Bronchial epithelial cell (primary cell): ENCODE measurements at regions not wholly inside any gene's neighbourhood (a gene's known extent, or its start where the extent isn't known, plus 50 kb on each side); places are given as distances from the start of the nearest gene placed in this dataset.

ENCODE experiments used
- DNase-seq: peaks from one replicate; pipeline ENCODE4 v3.0.0-alpha.2; 2010; ENCODE audit warnings: low read depth
- FAIRE-seq: peaks from 2 replicates; lab custom pipeline; 2011; peaks lifted over from hg19 to GRCh38; lab: Jason Lieb, UNC
- H3K27me3 ChIP-seq: 2 replicates; pipeline ENCODE4 v1.5.1; 2011; ENCODE audit warnings: low read length; ENCODE audit not compliant: control insufficient read depth, insufficient read depth
- H3K36me3 ChIP-seq: 2 replicates; pipeline ENCODE4 v1.5.1; 2011; ENCODE audit warnings: low read length; ENCODE audit not compliant: control insufficient read depth, insufficient read depth
- H3K4me3 ChIP-seq: 2 replicates; pipeline ENCODE4 v1.5.1; 2011; ENCODE audit warnings: mild to moderate bottlenecking, low read depth, low read length, control low read depth
- TF ChIP-seq, protein P1 (sequence below): IDR thresholded peaks from 2 replicates; pipeline ENCODE4 v1.5.1; 2011; ENCODE audit warnings: mild to moderate bottlenecking, moderate library complexity, low read length, control low read depth, inconsistent platforms; ENCODE audit not compliant: insufficient read depth, severe bottlenecking

DNA sequence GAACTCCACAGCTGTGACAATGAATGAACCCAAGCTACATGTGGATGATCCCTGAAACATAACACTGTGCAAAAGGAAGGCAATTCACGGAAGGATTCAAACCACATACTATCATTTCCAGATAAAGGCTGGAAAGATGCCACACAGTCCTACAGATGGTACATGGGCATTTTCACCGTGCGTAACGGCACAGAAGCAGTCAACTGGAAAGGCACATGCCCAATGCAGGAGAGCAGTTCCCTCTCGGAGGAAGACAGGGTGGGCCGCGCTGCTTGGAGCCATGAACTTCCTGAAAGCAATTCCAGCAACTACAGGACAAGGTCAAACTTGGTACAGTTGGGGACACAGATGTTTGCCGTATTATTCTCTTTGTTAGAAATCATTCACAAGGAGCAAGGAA is 103.7 kb downstream of the SHANK2 start:
- no peak for DNase-seq
- TF ChIP-seq, protein P1, sequence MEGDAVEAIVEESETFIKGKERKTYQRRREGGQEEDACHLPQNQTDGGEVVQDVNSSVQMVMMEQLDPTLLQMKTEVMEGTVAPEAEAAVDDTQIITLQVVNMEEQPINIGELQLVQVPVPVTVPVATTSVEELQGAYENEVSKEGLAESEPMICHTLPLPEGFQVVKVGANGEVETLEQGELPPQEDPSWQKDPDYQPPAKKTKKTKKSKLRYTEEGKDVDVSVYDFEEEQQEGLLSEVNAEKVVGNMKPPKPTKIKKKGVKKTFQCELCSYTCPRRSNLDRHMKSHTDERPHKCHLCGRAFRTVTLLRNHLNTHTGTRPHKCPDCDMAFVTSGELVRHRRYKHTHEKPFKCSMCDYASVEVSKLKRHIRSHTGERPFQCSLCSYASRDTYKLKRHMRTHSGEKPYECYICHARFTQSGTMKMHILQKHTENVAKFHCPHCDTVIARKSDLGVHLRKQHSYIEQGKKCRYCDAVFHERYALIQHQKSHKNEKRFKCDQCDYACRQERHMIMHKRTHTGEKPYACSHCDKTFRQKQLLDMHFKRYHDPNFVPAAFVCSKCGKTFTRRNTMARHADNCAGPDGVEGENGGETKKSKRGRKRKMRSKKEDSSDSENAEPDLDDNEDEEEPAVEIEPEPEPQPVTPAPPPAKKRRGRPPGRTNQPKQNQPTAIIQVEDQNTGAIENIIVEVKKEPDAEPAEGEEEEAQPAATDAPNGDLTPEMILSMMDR = no peak
- no peak overlapping the region for H3K4me3 ChIP-seq
- no peak for FAIRE-seq
- H3K27me3 ChIP-seq = no peaks in the 10 kb centered on the region
- peaks cover 2% of the 10 kb centered on the region for H3K36me3 ChIP-seq

DNA sequence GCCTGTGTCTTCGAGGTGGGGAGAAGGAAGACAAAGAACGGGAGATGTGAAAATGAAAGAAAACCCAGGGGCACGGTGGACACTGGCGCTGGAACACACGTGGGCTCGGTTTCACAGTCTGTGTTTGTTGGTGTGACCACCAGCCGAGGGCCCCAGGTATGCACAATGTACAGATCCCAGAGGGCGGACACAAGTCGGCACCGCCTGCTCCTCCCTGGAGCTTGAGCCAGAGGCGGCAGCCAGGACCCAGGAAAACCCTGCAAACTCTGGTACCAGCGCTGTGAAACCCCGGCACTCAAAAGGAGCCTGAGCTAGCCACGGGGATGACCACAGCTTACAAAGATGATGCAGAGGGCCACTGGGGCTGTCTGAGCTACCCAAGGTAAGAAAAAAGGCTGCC is 105.0 kb downstream of the SHANK2 start:
- Histone ChIP-seq H3K4me3 (no peak overlapping the region), H3K27me3 (no peaks in the 10 kb centered on the region), H3K36me3 (peaks cover 2% of the 10 kb centered on the region)
- TF ChIP-seq, protein P1 = no peak
- DNase-seq (no peak), FAIRE-seq (no peak)

DNA sequence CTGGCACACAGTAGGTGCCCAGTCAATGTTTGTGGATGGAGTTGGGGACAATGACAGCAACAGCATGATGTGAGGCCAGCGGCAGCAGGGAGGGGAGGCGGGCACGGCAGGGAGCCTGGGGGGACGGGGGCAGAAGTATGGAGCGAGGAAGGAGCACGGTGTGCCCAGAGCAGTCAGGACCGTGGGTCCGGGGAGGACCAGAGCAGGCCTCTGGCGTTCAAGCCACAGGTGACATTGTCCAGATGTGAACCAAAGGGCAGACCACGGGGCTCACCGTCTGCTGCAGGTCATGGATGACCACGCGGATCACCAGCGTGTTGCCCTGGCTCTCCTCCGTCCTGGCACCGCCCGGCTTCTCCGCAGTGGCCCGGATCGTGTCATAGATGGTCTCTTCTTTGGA is 105.5 kb downstream of the SHANK2 start:
- DNase-seq (no peak), FAIRE-seq (no peak)
- TF ChIP-seq, protein P1 = no peak
- Histone ChIP-seq H3K27me3 (no peaks in the 10 kb centered on the region), H3K4me3 (no peak overlapping the region), H3K36me3 (peaks cover 2% of the 10 kb centered on the region)

DNA sequence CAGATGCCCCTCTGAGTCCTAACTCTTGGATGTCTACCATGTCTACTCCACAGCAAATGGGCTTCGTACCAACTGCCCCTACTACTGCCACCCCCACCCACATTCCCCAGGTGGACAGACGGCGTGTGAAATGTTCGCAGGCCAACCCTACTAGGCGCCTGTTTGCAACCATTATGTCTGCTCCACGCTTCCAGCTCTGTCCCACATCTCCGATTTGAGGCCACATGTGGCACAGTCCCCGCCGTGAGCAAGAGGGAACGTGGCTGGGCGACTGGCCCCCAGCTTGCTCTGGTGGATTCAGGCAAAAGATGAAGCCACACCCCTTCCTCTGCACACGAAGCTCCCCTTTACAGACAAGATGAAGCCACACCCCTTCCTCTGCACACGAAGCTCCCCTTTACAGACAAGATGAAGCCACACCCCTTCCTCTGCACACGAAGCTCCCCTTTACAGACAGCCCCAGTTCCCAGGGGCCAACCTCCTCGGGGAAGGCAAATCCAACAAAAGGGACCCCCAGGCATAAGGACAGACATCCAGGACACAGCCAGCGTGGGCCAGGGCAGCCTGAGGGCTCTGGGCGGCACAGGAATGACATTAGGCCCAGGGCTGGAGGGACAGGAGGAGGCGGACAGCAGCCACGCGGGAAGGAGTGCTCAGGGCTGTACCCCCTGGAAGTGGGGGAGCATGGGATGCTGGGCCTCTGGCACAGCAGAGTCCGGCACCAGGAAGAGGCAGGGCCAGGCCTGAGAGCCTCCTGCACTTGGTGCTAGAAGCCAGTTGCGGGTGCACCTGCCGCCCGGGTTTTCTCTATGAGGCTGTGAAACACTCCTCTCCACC is 106.2 kb downstream of the SHANK2 start:
- Histone ChIP-seq H3K4me3 (no peak overlapping the region), H3K36me3 (peaks cover 2% of the 10 kb centered on the region), H3K27me3 (no peaks in the 10 kb centered on the region)
- DNase-seq = no peak
- FAIRE-seq = peak; percentile 47
- TF ChIP-seq, protein P1 = no peak

DNA sequence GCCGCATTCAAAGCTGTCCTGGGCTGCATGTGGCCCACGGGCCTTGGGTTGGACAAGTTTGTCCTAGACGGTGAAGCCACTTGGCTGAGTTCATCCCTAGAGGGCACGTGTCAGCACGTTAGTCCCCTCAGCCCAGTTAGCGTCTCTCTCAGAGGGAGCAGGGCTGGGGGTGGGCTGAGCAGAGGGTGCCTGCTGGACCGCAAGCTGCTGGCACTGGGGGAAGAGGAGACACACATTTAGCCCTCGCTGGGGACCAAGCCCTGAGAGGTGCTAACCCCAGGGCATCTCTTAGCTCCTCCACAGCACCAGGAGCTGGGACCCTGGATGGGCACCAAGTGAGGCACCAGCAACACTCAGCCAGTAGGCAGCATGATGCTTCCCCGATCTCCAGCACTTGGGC is 107.0 kb downstream of the SHANK2 start:
- peaks cover 2% of the 10 kb centered on the region for H3K36me3 ChIP-seq
- peak; percentile 50 for FAIRE-seq
- no peak for DNase-seq
- TF ChIP-seq, protein P1 = no peak
- no peaks in the 10 kb centered on the region for H3K27me3 ChIP-seq
- H3K4me3 ChIP-seq = no peak overlapping the region
